ENCODE measurements at regions not wholly inside any gene's neighbourhood (a gene's known extent, or its start where the extent isn't known, plus 50 kb on each side); places are given as distances from the start of the nearest gene placed in this dataset.

- TF ChIP-seq, protein P1, sequence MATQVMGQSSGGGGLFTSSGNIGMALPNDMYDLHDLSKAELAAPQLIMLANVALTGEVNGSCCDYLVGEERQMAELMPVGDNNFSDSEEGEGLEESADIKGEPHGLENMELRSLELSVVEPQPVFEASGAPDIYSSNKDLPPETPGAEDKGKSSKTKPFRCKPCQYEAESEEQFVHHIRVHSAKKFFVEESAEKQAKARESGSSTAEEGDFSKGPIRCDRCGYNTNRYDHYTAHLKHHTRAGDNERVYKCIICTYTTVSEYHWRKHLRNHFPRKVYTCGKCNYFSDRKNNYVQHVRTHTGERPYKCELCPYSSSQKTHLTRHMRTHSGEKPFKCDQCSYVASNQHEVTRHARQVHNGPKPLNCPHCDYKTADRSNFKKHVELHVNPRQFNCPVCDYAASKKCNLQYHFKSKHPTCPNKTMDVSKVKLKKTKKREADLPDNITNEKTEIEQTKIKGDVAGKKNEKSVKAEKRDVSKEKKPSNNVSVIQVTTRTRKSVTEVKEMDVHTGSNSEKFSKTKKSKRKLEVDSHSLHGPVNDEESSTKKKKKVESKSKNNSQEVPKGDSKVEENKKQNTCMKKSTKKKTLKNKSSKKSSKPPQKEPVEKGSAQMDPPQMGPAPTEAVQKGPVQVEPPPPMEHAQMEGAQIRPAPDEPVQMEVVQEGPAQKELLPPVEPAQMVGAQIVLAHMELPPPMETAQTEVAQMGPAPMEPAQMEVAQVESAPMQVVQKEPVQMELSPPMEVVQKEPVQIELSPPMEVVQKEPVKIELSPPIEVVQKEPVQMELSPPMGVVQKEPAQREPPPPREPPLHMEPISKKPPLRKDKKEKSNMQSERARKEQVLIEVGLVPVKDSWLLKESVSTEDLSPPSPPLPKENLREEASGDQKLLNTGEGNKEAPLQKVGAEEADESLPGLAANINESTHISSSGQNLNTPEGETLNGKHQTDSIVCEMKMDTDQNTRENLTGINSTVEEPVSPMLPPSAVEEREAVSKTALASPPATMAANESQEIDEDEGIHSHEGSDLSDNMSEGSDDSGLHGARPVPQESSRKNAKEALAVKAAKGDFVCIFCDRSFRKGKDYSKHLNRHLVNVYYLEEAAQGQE (IDR thresholded peaks at IDR 0.05; ENCODE audit: insufficient read depth in 1 of 2, low read depth in 2 of 2, low read length in 2 of 2), result no peak
- TF ChIP-seq TAF1 (IDR thresholded peaks at IDR 0.05; ENCODE audit: borderline replicate concordance, insufficient read depth, low read length) (no peak), FOXP2 (optimal IDR thresholded peaks at IDR 0.05; ENCODE audit: borderline replicate concordance, extremely low read depth, extremely low read length, insufficient read depth) (no peak), SIN3A (IDR thresholded peaks at IDR 0.05; ENCODE audit: borderline replicate concordance, insufficient read depth, low read length) (no peak), POLR2AphosphoS5 (IDR thresholded peaks at IDR 0.05; ENCODE audit: low read depth, low read length) (no peak)
Observed at GRCh38 chr11:112881461-112881860, 79.8 kb upstream of the NCAM1 start.

- TF ChIP-seq FOXP2 (optimal IDR thresholded peaks at IDR 0.05; ENCODE audit: borderline replicate concordance, extremely low read depth, extremely low read length, insufficient read depth), result no peak
- no peak for TF ChIP-seq TAF1 (IDR thresholded peaks at IDR 0.05; ENCODE audit: borderline replicate concordance, insufficient read depth, low read length)
- TF ChIP-seq, protein P1 (IDR thresholded peaks at IDR 0.05; ENCODE audit: insufficient read depth in 1 of 2, low read depth in 2 of 2, low read length in 2 of 2), result no peak
- no peak for TF ChIP-seq SIN3A (IDR thresholded peaks at IDR 0.05; ENCODE audit: borderline replicate concordance, insufficient read depth, low read length)
- no peak for TF ChIP-seq POLR2AphosphoS5 (IDR thresholded peaks at IDR 0.05; ENCODE audit: low read depth, low read length)
Observed at GRCh38 chr11:112882494-112883381, 78.5 kb upstream of the NCAM1 start.

GRCh38 chr11:112884012-112884767 lies 77.0 kb upstream of the NCAM1 start:
- no peak for TF ChIP-seq POLR2AphosphoS5 (IDR thresholded peaks at IDR 0.05; ENCODE audit: low read depth, low read length)
- no peak for TF ChIP-seq TAF1 (IDR thresholded peaks at IDR 0.05; ENCODE audit: borderline replicate concordance, insufficient read depth, low read length)
- TF ChIP-seq FOXP2 (optimal IDR thresholded peaks at IDR 0.05; ENCODE audit: borderline replicate concordance, extremely low read depth, extremely low read length, insufficient read depth), result no peak
- TF ChIP-seq, protein P1 (IDR thresholded peaks at IDR 0.05; ENCODE audit: insufficient read depth in 1 of 2, low read depth in 2 of 2, low read length in 2 of 2), result no peak
- TF ChIP-seq SIN3A (IDR thresholded peaks at IDR 0.05; ENCODE audit: borderline replicate concordance, insufficient read depth, low read length), result no peak

- TF ChIP-seq FOXP2 (optimal IDR thresholded peaks at IDR 0.05; ENCODE audit: borderline replicate concordance, extremely low read depth, extremely low read length, insufficient read depth) (no peak), SIN3A (IDR thresholded peaks at IDR 0.05; ENCODE audit: borderline replicate concordance, insufficient read depth, low read length) (no peak), TAF1 (IDR thresholded peaks at IDR 0.05; ENCODE audit: borderline replicate concordance, insufficient read depth, low read length) (no peak)
- TF ChIP-seq, protein P1 (IDR thresholded peaks at IDR 0.05; ENCODE audit: insufficient read depth in 1 of 2, low read depth in 2 of 2, low read length in 2 of 2), result no peak
Observed at GRCh38 chr11:112885744-112886433, 75.3 kb upstream of the NCAM1 start.
